HCT116 (cell line): ENCODE measurements at regions not wholly inside any gene's neighbourhood (a gene's known extent, or its start where the extent isn't known, plus 50 kb on each side); places are given as distances from the start of the nearest gene placed in this dataset.

ENCODE experiments used
- ATAC-seq: fragments of 200-7000 bp; cut with Tn5 transposase; 2 replicates; pipeline ENCODE4 v1.9.1; 2020; ENCODE audit warnings: mild to moderate bottlenecking, moderate library complexity
- BruUV-seq: library from RNA; stranded (reverse); fragments of 400-500 nt; replicated peaks from 2 replicates; lab custom pipeline; 2021; lab: Mats Ljungman, UMichigan
- CTCF ChIA-PET: fragments of 300-600 bp; sonication (Branson Sonifier 250); formaldehyde crosslinking; loops from one replicate; lab custom pipeline; 2021; ENCODE audit warnings: antibody characterized with exemption; lab: Charles Lee
- POLR2A ChIA-PET: fragments of 300-600, 350-600 bp; sonication (Branson Sonifier 250); formaldehyde crosslinking; loops from one replicate; lab custom pipeline; 2021; ENCODE audit warnings: antibody characterized with exemption; lab: Charles Lee
- RAD21 ChIA-PET, 2 experiments: fragments of 300-600 bp; sonication (Branson Sonifier 250); formaldehyde crosslinking; loops; one replicate each; lab custom pipeline; 2023; ENCODE audit warnings: low total read pairs in 2 of 2; ENCODE audit not compliant: uncharacterized antibody in 2 of 2, unreplicated experiment in 2 of 2, low non-redundant PET in 1 of 2; lab: Charles Lee
- DNase-seq: peaks from one replicate; pipeline ENCODE4 v3.0.0-alpha.2; 2010; ENCODE audit warnings: low read depth, low spot score
- H2AFZ ChIP-seq: fragments of 200-600 bp; shearing (Covaris generic), sonication (generic); 2 replicates; pipeline ENCODE4 v1.6.1; 2017; ENCODE audit warnings: low read depth, mixed run types, mixed read lengths, antibody characterized with exemption, low read length; ENCODE audit not compliant: poor library complexity, severe bottlenecking
- H3K27ac ChIP-seq: 2 replicates; pipeline ENCODE4 v1.5.1; 2012; ENCODE audit warnings: low read depth, low read length
- H3K27me3 ChIP-seq: fragments of 200-600 bp; sonication (generic); 2 replicates; pipeline ENCODE4 v1.6.1; 2016; ENCODE audit warnings: mixed run types, low read length, mixed read lengths; ENCODE audit not compliant: insufficient read depth
- H3K36me3 ChIP-seq, 2 experiments: fragments of 200-500 bp in 1 of 2; fragments of 200-600 bp in 1 of 2; sonication (Bioruptor generic) in 1 of 2; sonication (generic) in 1 of 2; 2 replicates each; pipeline versions ENCODE4 v1.5.1 to v1.6.1; 2014 to 2016; ENCODE audit warnings: low read length in 2 of 2, inconsistent platforms in 1 of 2, mixed read lengths in 1 of 2, mixed run types in 1 of 2; ENCODE audit not compliant: insufficient read depth in 2 of 2, control insufficient read depth in 1 of 2
- H3K4me1 ChIP-seq, 2 experiments: fragments of 200-600 bp in 1 of 2; sonication (generic) in 1 of 2; 2 replicates each; pipeline versions ENCODE4 v1.5.1 to v1.6.1; 2012 to 2017; ENCODE audit warnings: low read length in 2 of 2, inconsistent platforms in 1 of 2, mild to moderate bottlenecking in 1 of 2, mixed read lengths in 1 of 2, mixed run types in 1 of 2, moderate library complexity in 1 of 2; ENCODE audit not compliant: insufficient read depth in 2 of 2, control insufficient read depth in 1 of 2
- H3K4me2 ChIP-seq: fragments of 200-600 bp; sonication (generic); 2 replicates; pipeline ENCODE4 v1.6.1; 2017; ENCODE audit warnings: mixed run types, low read length, mixed read lengths
- H3K4me3 ChIP-seq, 2 experiments: fragments of 200-600 bp in 1 of 2; sonication (generic) in 1 of 2; replicated peaks in 1 of 2; 2 replicates each; pipeline ENCODE4 v1.5.1; 2011 to 2016; ENCODE audit warnings: low read length in 2 of 2, control low read depth in 1 of 2, low read depth in 1 of 2, mild to moderate bottlenecking in 1 of 2, mixed read lengths in 1 of 2, mixed run types in 1 of 2
- H3K79me2 ChIP-seq: fragments of 200-600 bp; sonication (generic); 2 replicates; pipeline ENCODE4 v1.6.1; 2017; ENCODE audit warnings: mild to moderate bottlenecking, mixed run types, low read length, moderate library complexity, mixed read lengths; ENCODE audit not compliant: insufficient read depth
- H3K9ac ChIP-seq: fragments of 200-600 bp; sonication (generic); 2 replicates; pipeline ENCODE4 v1.6.1; 2016; ENCODE audit warnings: low read length, mixed read lengths
- H3K9me2 ChIP-seq: fragments of 200-600 bp; sonication (generic), shearing (Covaris generic); 2 replicates; pipeline ENCODE4 v1.6.1; 2017; ENCODE audit warnings: mixed run types, mild to moderate bottlenecking, moderate library complexity; ENCODE audit not compliant: insufficient read depth
- H3K9me3 ChIP-seq, 2 experiments: fragments of 200-500 bp in 1 of 2; fragments of 200-600 bp in 1 of 2; sonication (Bioruptor generic) in 1 of 2; sonication (generic) in 1 of 2; 2 replicates each; pipeline ENCODE4 v1.6.1; 2014 to 2017; ENCODE audit warnings: low read length in 2 of 2, mixed read lengths in 2 of 2, inconsistent platforms in 1 of 2, low read depth in 1 of 2, mild to moderate bottlenecking in 1 of 2, mixed run types in 1 of 2, moderate library complexity in 1 of 2; ENCODE audit not compliant: control insufficient read depth in 1 of 2, insufficient read depth in 1 of 2
- H4K20me1 ChIP-seq: fragments of 200-600 bp; sonication (generic), shearing (Covaris generic); 2 replicates; pipeline ENCODE4 v1.6.1; 2017; ENCODE audit warnings: mixed run types, mild to moderate bottlenecking, moderate library complexity; ENCODE audit not compliant: insufficient read depth
- ATF3 ChIP-seq: IDR thresholded peaks from 2 replicates; pipeline ENCODE4 v1.6.1; 2012
- CBX3 ChIP-seq: IDR thresholded peaks from 2 replicates; pipeline ENCODE4 v1.6.1; 2012; ENCODE audit warnings: low read depth
- CTCF ChIP-seq, 3 experiments: fragments of 200-600 bp in 1 of 3; sonication (generic) in 1 of 3; IDR thresholded peaks in 2 of 3; conservative IDR thresholded peaks in 1 of 3; 2 replicates each; pipeline ENCODE4 v1.5.1; 2012 to 2017; ENCODE audit warnings: low read depth in 2 of 3, low read length in 2 of 3, antibody characterized with exemption in 1 of 3, borderline replicate concordance in 1 of 3, control low read depth in 1 of 3, mild to moderate bottlenecking in 1 of 3, mixed read lengths in 1 of 3, mixed run types in 1 of 3, moderate library complexity in 1 of 3; ENCODE audit not compliant: insufficient read depth in 1 of 3
- EZH2 ChIP-seq: fragments of 200-600 bp; sonication (generic); IDR thresholded peaks from 2 replicates; pipeline ENCODE4 v1.6.1; 2017; ENCODE audit warnings: antibody characterized with exemption, mixed run types
- FOSL1 ChIP-seq: IDR thresholded peaks from 2 replicates; pipeline ENCODE4 v1.6.1; 2012; ENCODE audit warnings: low read depth
- JUND ChIP-seq: IDR thresholded peaks from 2 replicates; pipeline ENCODE4 v1.6.1; 2012
- POLR2AphosphoS5 ChIP-seq: IDR thresholded peaks from 2 replicates; pipeline ENCODE4 v1.6.1; 2011; ENCODE audit warnings: mild to moderate bottlenecking, low read depth, low read length, moderate library complexity
- RAD21 ChIP-seq: IDR thresholded peaks from 2 replicates; pipeline ENCODE4 v1.6.1; 2012; ENCODE audit warnings: low read depth, mild to moderate bottlenecking
- REST ChIP-seq: IDR thresholded peaks from 2 replicates; pipeline ENCODE4 v1.6.1; 2012; ENCODE audit warnings: low read depth
- SIN3A ChIP-seq: IDR thresholded peaks from 2 replicates; pipeline ENCODE4 v1.6.1; 2012; ENCODE audit warnings: low read depth
- YY1 ChIP-seq: IDR thresholded peaks from 2 replicates; pipeline ENCODE4 v1.6.1; 2011; ENCODE audit warnings: low read length, low read depth, moderate library complexity, mild to moderate bottlenecking; ENCODE audit not compliant: insufficient replicate concordance; ENCODE audit errors: extremely low read depth
- ZBTB33 ChIP-seq: IDR thresholded peaks from 2 replicates; pipeline ENCODE4 v1.6.1; 2011; ENCODE audit warnings: mild to moderate bottlenecking, low read length, moderate library complexity; ENCODE audit not compliant: insufficient replicate concordance; ENCODE audit errors: extremely low read depth
- ZNF274 ChIP-seq: fragments of 200-500 bp; sonication (Bioruptor generic); IDR thresholded peaks from 2 replicates; pipeline ENCODE4 v1.6.1; 2014; ENCODE audit warnings: mild to moderate bottlenecking, low read depth, low read length, inconsistent platforms
- intact Hi-C: fragments of 100-400 bp; cut with micrococcal nuclease; formaldehyde crosslinking; loops from 2 replicates; pipeline ENCODE4 v1.10.0; 2022

GRCh38 chr3:34300621-34301020 lies 502.2 kb downstream of the PDCD6IP start (continued):
- TF ChIP-seq ATF3, result no peak
- TF ChIP-seq POLR2AphosphoS5, result no peak
- no peak for TF ChIP-seq JUND
- TF ChIP-seq FOSL1, result no peak

- no peaks in the 10 kb centered on the region for H3K9me2 ChIP-seq
- no peaks in the 10 kb centered on the region for H3K9me3 ChIP-seq
- intact Hi-C loops, result no loop called here
- H3K4me2 ChIP-seq, result no peak overlapping the region
- no peaks in the 10 kb centered on the region for H3K27me3 ChIP-seq
- no peak overlapping the region for H3K9ac ChIP-seq
- no TSS peak for BruUV-seq
- H2AFZ ChIP-seq, result no peak overlapping the region
- no peaks in the 10 kb centered on the region for H3K79me2 ChIP-seq
- no peaks in the 10 kb centered on the region for H4K20me1 ChIP-seq
- ChIA-PET CTCF (no interaction called here), RAD21 (no interaction called here), POLR2A (no interaction called here)
- H3K4me1 ChIP-seq, result no peaks in the 10 kb centered on the region
- H3K36me3 ChIP-seq, result no peaks in the 10 kb centered on the region
- no peak for TF ChIP-seq CBX3
- no peak for TF ChIP-seq SIN3A
- TF ChIP-seq JUND, result no peak
- TF ChIP-seq EZH2, result no peak
- TF ChIP-seq REST, result no peak
- TF ChIP-seq ZNF274, result no peak
- no peak for TF ChIP-seq ZBTB33
- TF ChIP-seq YY1, result no peak
- no peak for TF ChIP-seq RAD21
- no peak for TF ChIP-seq CTCF (IDR thresholded peaks at IDR 0.05 in 2 of 3, conservative IDR thresholded peaks at IDR 0.05 in 1 of 3; ENCODE audit: borderline replicate concordance in 1 of 3, insufficient read depth in 1 of 3, low read depth in 2 of 3, low read length in 2 of 3)
- DNase-seq (no peak), ATAC-seq (no peak)
- H3K4me3 ChIP-seq, result no peak overlapping the region
- H3K27ac ChIP-seq, result no peak overlapping the region
These were observed 502.9 kb downstream of the PDCD6IP start for GRCh38 chr3:34301313-34301712.
